Body of pancreas (tissue), 4 donors: ENCODE measurements at regions not wholly inside any gene's neighbourhood (a gene's known extent, or its start where the extent isn't known, plus 50 kb on each side); places are given as distances from the start of the nearest gene placed in this dataset.

ENCODE experiments used
- ATAC-seq: fragments of 150-250 bp; one replicate; pipeline ENCODE4 v1.9.1; 2016
- DNase-seq, 4 donors: peaks; one replicate each; pipeline ENCODE4 v3.0.0-alpha.2; 2019
- H3K27ac ChIP-seq, 4 donors: fragments of 200-600 bp; sonication (generic); 1 replicate in 3 of 4; 2 replicates in 1 of 4; pipeline versions ENCODE4 v1.5.1 to v1.6.1; 2016 to 2019; ENCODE audit warnings: mild to moderate bottlenecking in 1 of 4, mixed read lengths in 1 of 4, moderate library complexity in 1 of 4
- H3K27me3 ChIP-seq, 2 donors: fragments of 200-600 bp; sonication (generic); one replicate each; pipeline ENCODE4 v1.6.0; 2016; ENCODE audit warnings: mild to moderate bottlenecking in 1 of 2
- H3K36me3 ChIP-seq, 2 donors: fragments of 200-600 bp; sonication (generic); replicated peaks in 1 of 2; 2 replicates each; pipeline ENCODE4 v1.5.1; 2016; ENCODE audit warnings: low read depth in 2 of 2; ENCODE audit not compliant: insufficient read depth in 1 of 2
- H3K4me1 ChIP-seq: fragments of 200-600 bp; sonication (generic); one replicate; pipeline ENCODE4 v1.6.0; 2016
- H3K4me3 ChIP-seq, 2 donors: fragments of 200-600 bp; sonication (generic); 1 replicate in 1 of 2; 2 replicates in 1 of 2; pipeline ENCODE4 v1.5.1; 2016 to 2019
- H3K9me3 ChIP-seq, 3 donors: fragments of 200-600 bp; sonication (generic); 1 replicate in 2 of 3; 2 replicates in 1 of 3; pipeline ENCODE4 v1.5.1; 2016
- POLR2A ChIP-seq, 3 donors: fragments of 450-650 bp; IDR thresholded peaks; one replicate each; pipeline ENCODE4 v1.6.1; 2016; ENCODE audit warnings: antibody characterized with exemption in 3 of 3, mild to moderate bottlenecking in 2 of 3
- WGBS, 2 donors: methylation state at CpG; one replicate each; pipeline ENCODE4 v1.1.5; 2017; 5-methylcytosine and 5-hydroxymethylcytosine counted together
- intact Hi-C: fragments of 100-400 bp; cut with DNase I; formaldehyde crosslinking; loops from one replicate; pipeline ENCODE4 v1.15.1; 2023
- TF ChIP-seq, protein P1 (sequence below), 7 experiments: fragments of 450-650 bp in 4 of 7; fragments of 200-600 bp in 3 of 7; sonication (generic) in 3 of 7; IDR thresholded peaks; one replicate each; pipeline ENCODE4 v1.5.1; 2016 to 2019; ENCODE audit warnings: antibody characterized with exemption in 7 of 7

DNA sequence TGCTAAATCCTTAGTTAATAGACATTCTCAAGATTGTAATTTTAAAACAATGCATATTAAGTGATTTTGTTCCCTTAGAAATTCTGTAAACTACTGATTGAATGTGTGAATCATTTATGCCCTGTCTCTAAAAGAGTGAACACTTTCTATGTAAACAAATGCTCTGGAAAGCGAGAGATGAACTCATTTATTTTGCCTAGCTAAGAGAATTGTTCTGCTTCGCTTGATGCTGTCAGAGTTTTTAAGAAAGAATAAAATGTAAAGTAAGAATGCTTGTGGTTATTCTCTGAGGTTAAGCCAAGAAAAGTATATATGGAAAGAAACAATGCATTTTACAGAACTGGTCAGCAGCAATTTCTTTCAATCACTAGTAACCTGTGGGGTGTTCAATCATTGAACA is 347.4 kb upstream of the NUDT12 start:
- Histone ChIP-seq H3K27me3 (no peaks in the 10 kb centered on the region), H3K36me3 (no peaks in the 10 kb centered on the region), H3K27ac (no peak overlapping the region), H3K9me3 (no peaks in the 10 kb centered on the region), H3K4me1 (no peaks in the 10 kb centered on the region), H3K4me3 (no peak overlapping the region)
- ATAC-seq (no peak), DNase-seq (no peak)
- intact Hi-C loops: no loop called here
- TF ChIP-seq POLR2A (IDR thresholded peaks at IDR 0.05): no peak
- TF ChIP-seq, protein P1, sequence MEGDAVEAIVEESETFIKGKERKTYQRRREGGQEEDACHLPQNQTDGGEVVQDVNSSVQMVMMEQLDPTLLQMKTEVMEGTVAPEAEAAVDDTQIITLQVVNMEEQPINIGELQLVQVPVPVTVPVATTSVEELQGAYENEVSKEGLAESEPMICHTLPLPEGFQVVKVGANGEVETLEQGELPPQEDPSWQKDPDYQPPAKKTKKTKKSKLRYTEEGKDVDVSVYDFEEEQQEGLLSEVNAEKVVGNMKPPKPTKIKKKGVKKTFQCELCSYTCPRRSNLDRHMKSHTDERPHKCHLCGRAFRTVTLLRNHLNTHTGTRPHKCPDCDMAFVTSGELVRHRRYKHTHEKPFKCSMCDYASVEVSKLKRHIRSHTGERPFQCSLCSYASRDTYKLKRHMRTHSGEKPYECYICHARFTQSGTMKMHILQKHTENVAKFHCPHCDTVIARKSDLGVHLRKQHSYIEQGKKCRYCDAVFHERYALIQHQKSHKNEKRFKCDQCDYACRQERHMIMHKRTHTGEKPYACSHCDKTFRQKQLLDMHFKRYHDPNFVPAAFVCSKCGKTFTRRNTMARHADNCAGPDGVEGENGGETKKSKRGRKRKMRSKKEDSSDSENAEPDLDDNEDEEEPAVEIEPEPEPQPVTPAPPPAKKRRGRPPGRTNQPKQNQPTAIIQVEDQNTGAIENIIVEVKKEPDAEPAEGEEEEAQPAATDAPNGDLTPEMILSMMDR (IDR thresholded peaks at IDR 0.05): no peak
- 81 to 83% methylated on average over 2 of the region's 2 CpGs for WGBS, 2 donors

DNA sequence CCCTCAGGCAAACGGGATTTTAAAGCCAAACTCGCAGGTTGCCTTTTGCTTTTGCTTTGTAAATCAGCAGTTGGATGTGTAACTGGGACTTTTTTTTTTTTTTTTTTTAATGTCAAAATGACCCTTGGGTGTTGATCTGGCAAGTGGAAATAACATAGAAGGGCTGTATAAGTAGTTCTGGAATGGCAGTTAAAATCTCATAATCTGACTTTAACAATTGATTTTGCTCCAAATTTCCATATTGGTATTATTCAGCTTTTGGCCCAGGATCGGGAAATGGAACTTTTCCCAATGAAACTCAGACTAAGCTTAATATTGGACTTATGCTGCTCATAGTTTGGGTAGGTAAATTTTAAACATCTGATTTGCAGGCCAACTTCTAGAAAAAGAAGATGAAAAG is 346.8 kb upstream of the NUDT12 start:
- intact Hi-C loops: no loop called here
- ATAC-seq (no peak), DNase-seq (no peak)
- H3K4me3 ChIP-seq: no peak overlapping the region
- 74 to 80% methylated on average over 3 of the region's 3 CpGs for WGBS, 2 donors
- H3K27me3 ChIP-seq: no peaks in the 10 kb centered on the region
- H3K9me3 ChIP-seq: no peaks in the 10 kb centered on the region
- no peak overlapping the region for H3K27ac ChIP-seq
- H3K4me1 ChIP-seq: no peaks in the 10 kb centered on the region
- H3K36me3 ChIP-seq: no peaks in the 10 kb centered on the region
- TF ChIP-seq POLR2A (IDR thresholded peaks at IDR 0.05): no peak
- TF ChIP-seq, protein P1 (IDR thresholded peaks at IDR 0.05): no peak

DNA sequence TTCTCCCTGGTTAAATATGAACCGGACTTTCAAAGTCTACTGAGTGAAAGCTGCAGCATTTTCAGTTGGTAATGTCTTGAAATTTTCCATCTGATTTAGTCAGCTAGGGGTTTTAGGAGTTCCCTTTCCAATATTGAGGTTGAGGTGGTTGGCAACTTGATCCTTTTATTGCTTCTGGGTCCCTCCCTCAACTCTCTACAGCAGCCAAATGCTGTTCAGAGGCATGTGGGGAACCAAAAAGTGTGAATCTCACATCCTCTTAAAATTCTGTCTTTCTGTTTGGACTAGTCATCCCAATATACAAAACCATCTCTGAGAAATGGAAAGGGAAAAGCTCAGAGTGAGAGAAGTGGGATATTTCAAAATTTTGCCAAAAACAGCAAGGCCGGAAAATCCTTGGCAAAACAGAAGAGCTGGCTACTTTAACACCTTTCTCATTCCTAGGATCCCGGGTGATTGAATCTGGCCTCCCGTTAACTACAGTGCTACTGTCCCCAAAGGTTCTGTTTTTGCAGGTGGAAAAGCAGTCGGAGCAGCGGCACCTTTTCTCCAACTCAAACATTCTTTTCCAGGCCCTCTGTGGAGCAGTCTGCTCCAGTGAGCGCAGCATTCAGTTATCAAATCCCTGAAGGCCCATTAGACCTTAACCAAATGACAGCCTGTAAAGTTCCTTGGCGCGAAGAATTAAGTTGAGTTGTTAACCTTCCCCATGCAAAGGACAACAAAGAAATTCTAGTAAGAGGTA is 345.9 kb upstream of the NUDT12 start:
- H3K27ac ChIP-seq: no peak overlapping the region
- no peaks in the 10 kb centered on the region for H3K27me3 ChIP-seq
- no peak overlapping the region for H3K4me3 ChIP-seq
- WGBS, 2 donors: 82 to 88% methylated on average over 9 of the region's 9 CpGs
- no peaks in the 10 kb centered on the region for H3K4me1 ChIP-seq
- DNase-seq: no peak
- no peaks in the 10 kb centered on the region for H3K9me3 ChIP-seq
- TF ChIP-seq, protein P1 (IDR thresholded peaks at IDR 0.05): no peak
- TF ChIP-seq POLR2A (IDR thresholded peaks at IDR 0.05): no peak
- no peak for ATAC-seq
- H3K36me3 ChIP-seq: no peaks in the 10 kb centered on the region
- intact Hi-C loops: no loop called here

DNA sequence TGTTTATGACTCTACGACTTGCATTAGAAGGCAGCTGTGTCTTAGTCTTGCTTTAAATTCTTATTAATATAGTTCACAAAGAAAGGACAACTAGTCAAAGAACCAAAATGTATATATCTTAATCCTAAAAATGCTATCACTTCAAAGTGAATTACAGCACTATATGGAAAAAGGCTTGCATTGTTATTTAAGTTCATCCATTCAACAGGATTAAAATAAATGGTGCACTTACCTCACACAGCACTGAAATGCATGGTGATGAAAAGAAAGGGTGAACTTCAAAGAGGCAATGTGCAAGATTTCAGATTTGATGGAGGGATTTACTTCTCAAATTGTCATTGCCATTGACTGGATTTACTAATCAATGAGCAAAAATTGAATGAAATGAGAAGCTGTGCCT is 344.4 kb upstream of the NUDT12 start:
- intact Hi-C loops: no loop called here
- Histone ChIP-seq H3K4me1 (no peaks in the 10 kb centered on the region), H3K4me3 (no peak overlapping the region), H3K36me3 (no peaks in the 10 kb centered on the region), H3K27ac (no peak overlapping the region), H3K27me3 (no peaks in the 10 kb centered on the region), H3K9me3 (no peaks in the 10 kb centered on the region)
- no peak for TF ChIP-seq POLR2A (IDR thresholded peaks at IDR 0.05)
- TF ChIP-seq, protein P1 (IDR thresholded peaks at IDR 0.05): no peak
- DNase-seq (no peak), ATAC-seq (no peak)
- WGBS, 2 donors: 0 to 50% methylated on average over 1 of the region's 1 CpG

DNA sequence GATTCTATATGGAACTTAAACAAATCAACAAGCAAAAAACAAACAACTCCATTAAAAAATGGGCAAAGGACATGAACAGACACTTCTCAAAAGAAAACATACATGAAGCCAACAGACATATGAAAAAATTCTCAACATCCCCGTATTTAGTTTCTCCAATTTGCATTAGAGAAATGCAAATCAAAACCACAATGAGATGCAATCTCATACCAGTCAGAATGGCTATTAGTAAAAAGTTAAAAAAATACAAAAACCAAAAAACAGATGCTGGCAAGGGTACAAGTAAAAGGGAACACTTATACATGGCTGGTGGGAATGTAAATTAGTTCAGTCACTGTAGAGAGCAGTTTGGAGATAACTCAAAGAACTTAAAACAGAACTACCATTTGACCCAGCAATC is 342.1 kb upstream of the NUDT12 start:
- DNase-seq (no peak), ATAC-seq (no peak)
- Histone ChIP-seq H3K4me1 (no peaks in the 10 kb centered on the region), H3K27me3 (no peaks in the 10 kb centered on the region), H3K4me3 (no peak overlapping the region), H3K9me3 (no peaks in the 10 kb centered on the region), H3K36me3 (no peaks in the 10 kb centered on the region), H3K27ac (no peak overlapping the region)
- TF ChIP-seq, protein P1 (IDR thresholded peaks at IDR 0.05): no peak
- no peak for TF ChIP-seq POLR2A (IDR thresholded peaks at IDR 0.05)
- WGBS, 2 donors: 75 to 94% methylated on average over 1 of the region's 1 CpG
- intact Hi-C loops: no loop called here
